B cell (primary cell): ENCODE measurements at regions not wholly inside any gene's neighbourhood (a gene's known extent, or its start where the extent isn't known, plus 50 kb on each side); places are given as distances from the start of the nearest gene placed in this dataset.

Source experiments
- ATAC-seq: fragments of 200-7000 bp; cut with Tn5 transposase; one replicate; pipeline ENCODE4 v1.10.0; 2021; ENCODE audit warnings: low read depth, mild to moderate bottlenecking, moderate number of reproducible peaks, moderate library complexity
- CTCF ChIA-PET: fragments of 350-600 bp; sonication (Branson Sonifier 250); formaldehyde crosslinking; loops from one replicate; lab custom pipeline; 2021; ENCODE audit warnings: antibody characterized with exemption, inconsistent platforms; lab: Charles Lee
- POLR2A ChIA-PET: fragments of 350-600 bp; sonication (Branson Sonifier 250); formaldehyde crosslinking; loops from one replicate; lab custom pipeline; 2021; ENCODE audit warnings: antibody characterized with exemption; lab: Charles Lee
- DNase-seq: peaks from one replicate; pipeline ENCODE4 v3.0.0; 2013
- H2AFZ ChIP-seq: 2 replicates; pipeline ENCODE4 v1.6.1; 2012; ENCODE audit warnings: mild to moderate bottlenecking, low read depth, low read length; ENCODE audit not compliant: insufficient read depth, poor library complexity, severe bottlenecking
- H3K27ac ChIP-seq, 2 donors: 1 replicate in 1 of 2; 2 replicates in 1 of 2; pipeline ENCODE4 v1.5.1; 2012 to 2013; ENCODE audit warnings: low read length in 2 of 2, mild to moderate bottlenecking in 2 of 2, moderate library complexity in 1 of 2
- H3K27me3 ChIP-seq, 4 experiments: fragments of 200-600 bp in 1 of 4; sonication (generic) in 1 of 4; replicated peaks in 1 of 4; 1 replicate in 2 of 4; 2 replicates in 2 of 4; pipeline versions ENCODE4 v1.6.1 to v1.7.0; 2013 to 2016; ENCODE audit warnings: low read length in 3 of 4, mild to moderate bottlenecking in 2 of 4, mixed read lengths in 1 of 4, moderate library complexity in 1 of 4; ENCODE audit not compliant: insufficient read depth in 4 of 4, control insufficient read depth in 3 of 4; ENCODE audit errors: control extremely low read depth in 1 of 4
- H3K36me3 ChIP-seq, 2 experiments: replicated peaks in 1 of 2; 1 replicate in 1 of 2; 2 replicates in 1 of 2; pipeline versions ENCODE4 v1.6.1 to v1.7.1; 2013; ENCODE audit warnings: low read length in 1 of 2; ENCODE audit not compliant: insufficient read depth in 2 of 2, control insufficient read depth in 1 of 2; ENCODE audit errors: control extremely low read depth in 1 of 2, extremely low read depth in 1 of 2
- H3K4me1 ChIP-seq, 2 donors: fragments of 200-600 bp in 1 of 2; sonication (generic) in 1 of 2; 1 replicate in 1 of 2; 2 replicates in 1 of 2; pipeline versions ENCODE4 v1.5.1 to v1.6.1; 2013 to 2017; ENCODE audit warnings: low read length in 2 of 2; ENCODE audit not compliant: control insufficient read depth in 2 of 2, insufficient read depth in 2 of 2
- H3K4me2 ChIP-seq: replicated peaks from 2 replicates; pipeline ENCODE3; 2012; ENCODE audit warnings: mild to moderate bottlenecking, low read depth, low read length; ENCODE audit not compliant: poor library complexity, severe bottlenecking
- H3K4me3 ChIP-seq, 5 experiments: fragments of 200-600 bp in 1 of 5; sonication (generic) in 1 of 5; 1 replicate in 3 of 5; 2 replicates in 2 of 5; pipeline versions ENCODE4 v1.5.1 to v1.7.0; 2011 to 2016; ENCODE audit warnings: low read length in 4 of 5, mild to moderate bottlenecking in 4 of 5, low read depth in 2 of 5, control low read depth in 1 of 5, moderate library complexity in 1 of 5; ENCODE audit not compliant: insufficient read depth in 1 of 5; ENCODE audit errors: control extremely low read depth in 1 of 5, extremely low read depth in 1 of 5
- H3K79me2 ChIP-seq: fragments of 200-600 bp; sonication (generic); one replicate; pipeline ENCODE4 v1.6.0; 2016; ENCODE audit warnings: low read length; ENCODE audit not compliant: control insufficient read depth, insufficient read depth
- H3K9ac ChIP-seq: fragments of 200-600 bp; sonication (generic); 2 replicates; pipeline ENCODE4 v1.6.1; 2017; ENCODE audit warnings: mild to moderate bottlenecking, low read length, moderate library complexity
- H3K9me3 ChIP-seq, 3 donors: one replicate each; pipeline versions ENCODE4 v1.6.1 to v1.7.1; 2013; ENCODE audit warnings: low read length in 2 of 3; ENCODE audit not compliant: control insufficient read depth in 2 of 3, insufficient read depth in 1 of 3; ENCODE audit errors: control extremely low read depth in 1 of 3
- H4K20me1 ChIP-seq: 2 replicates; pipeline ENCODE4 v1.6.0; 2012; ENCODE audit warnings: mild to moderate bottlenecking, low read length; ENCODE audit not compliant: insufficient read depth, control insufficient read depth, poor library complexity, severe bottlenecking
- H3K27ac Mint-ChIP-seq: one replicate; pipeline ENCODE4 v1.8.0; 2021; ENCODE audit warnings: mixed read lengths
- H3K27me3 Mint-ChIP-seq: one replicate; pipeline ENCODE4 v1.8.0; 2021; ENCODE audit warnings: mixed read lengths
- H3K4me1 Mint-ChIP-seq: one replicate; pipeline ENCODE4 v1.8.0; 2021; ENCODE audit warnings: mixed read lengths
- H3K4me3 Mint-ChIP-seq: one replicate; pipeline ENCODE4 v1.8.0; 2021; ENCODE audit warnings: mixed read lengths
- H3K9me3 Mint-ChIP-seq: one replicate; pipeline ENCODE4 v1.8.0; 2022; ENCODE audit warnings: mixed read lengths; ENCODE audit not compliant: insufficient read depth
- EZH2 ChIP-seq: IDR thresholded peaks from 2 replicates; pipeline ENCODE4 v1.6.1; 2012; ENCODE audit warnings: borderline replicate concordance, low read depth, mild to moderate bottlenecking, moderate library complexity, low read length; ENCODE audit not compliant: insufficient read depth, poor library complexity, severe bottlenecking
- WGBS: methylation state at CpG from one replicate; pipeline ENCODE4 v1.1.5; 2013; ENCODE audit warnings: missing lambda C conversion rate; ENCODE audit not compliant: insufficient coverage; 5-methylcytosine and 5-hydroxymethylcytosine counted together
- intact Hi-C: fragments of 100-400 bp; cut with micrococcal nuclease; formaldehyde crosslinking; loops from one replicate; pipeline ENCODE4 v1.10.0; 2022
- TF ChIP-seq, protein P1 (sequence below): fragments of 200-600 bp; IDR thresholded peaks from one replicate; pipeline ENCODE4 v1.8.0; 2022; ENCODE audit warnings: antibody characterized with exemption, mild to moderate bottlenecking

DNA sequence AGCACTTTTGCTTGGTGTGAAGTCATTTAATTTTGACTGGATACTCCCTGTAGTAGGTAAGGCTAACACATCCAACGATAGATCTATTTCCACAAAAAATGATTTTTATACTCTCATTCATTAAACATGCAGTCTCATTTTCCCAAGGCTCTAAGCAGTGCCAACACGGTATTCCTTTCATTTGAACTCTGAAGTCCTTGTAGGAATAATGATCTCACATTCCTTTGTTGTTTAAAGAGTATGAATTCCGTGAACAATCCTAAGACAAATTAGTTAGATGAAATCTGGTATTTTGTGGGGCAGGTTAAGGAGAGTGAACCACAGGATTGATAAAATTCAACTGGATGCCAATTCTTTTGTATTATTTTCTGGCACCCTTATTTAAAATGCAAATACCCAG lies 66.6 kb downstream of the LACC1 start:
- intact Hi-C loops, result no loop called here
- ATAC-seq, result no peak
- no peak overlapping the region for H2AFZ ChIP-seq
- no peak overlapping the region for H3K4me3 ChIP-seq
- H4K20me1 ChIP-seq, result no peaks in the 10 kb centered on the region
- Mint-ChIP-seq H3K9me3 (peaks cover 6% of the 10 kb centered on the region), H3K4me3 (no peak overlapping the region), H3K27ac (no peak overlapping the region), H3K4me1 (no peaks in the 10 kb centered on the region), H3K27me3 (peaks cover 40% of the 10 kb centered on the region)
- H3K27ac ChIP-seq, result no peak overlapping the region
- H3K79me2 ChIP-seq, result no peaks in the 10 kb centered on the region
- CTCF ChIA-PET, result no interaction called here
- peaks cover 0 to 5% (median 2%) of the 10 kb centered on the region in 4 experiments for H3K27me3 ChIP-seq
- no peak for TF ChIP-seq EZH2
- TF ChIP-seq, protein P1, sequence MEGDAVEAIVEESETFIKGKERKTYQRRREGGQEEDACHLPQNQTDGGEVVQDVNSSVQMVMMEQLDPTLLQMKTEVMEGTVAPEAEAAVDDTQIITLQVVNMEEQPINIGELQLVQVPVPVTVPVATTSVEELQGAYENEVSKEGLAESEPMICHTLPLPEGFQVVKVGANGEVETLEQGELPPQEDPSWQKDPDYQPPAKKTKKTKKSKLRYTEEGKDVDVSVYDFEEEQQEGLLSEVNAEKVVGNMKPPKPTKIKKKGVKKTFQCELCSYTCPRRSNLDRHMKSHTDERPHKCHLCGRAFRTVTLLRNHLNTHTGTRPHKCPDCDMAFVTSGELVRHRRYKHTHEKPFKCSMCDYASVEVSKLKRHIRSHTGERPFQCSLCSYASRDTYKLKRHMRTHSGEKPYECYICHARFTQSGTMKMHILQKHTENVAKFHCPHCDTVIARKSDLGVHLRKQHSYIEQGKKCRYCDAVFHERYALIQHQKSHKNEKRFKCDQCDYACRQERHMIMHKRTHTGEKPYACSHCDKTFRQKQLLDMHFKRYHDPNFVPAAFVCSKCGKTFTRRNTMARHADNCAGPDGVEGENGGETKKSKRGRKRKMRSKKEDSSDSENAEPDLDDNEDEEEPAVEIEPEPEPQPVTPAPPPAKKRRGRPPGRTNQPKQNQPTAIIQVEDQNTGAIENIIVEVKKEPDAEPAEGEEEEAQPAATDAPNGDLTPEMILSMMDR, result no peak
- no peaks in the 10 kb centered on the region for H3K36me3 ChIP-seq
- H3K9ac ChIP-seq, result no peak overlapping the region
- POLR2A ChIA-PET, result no interaction called here
- no peaks in the 10 kb centered on the region for H3K4me1 ChIP-seq
- DNase-seq, result no peak
- H3K4me2 ChIP-seq, result no peak overlapping the region
- WGBS, result no CpG with 5 or more reads among the region's 3 CpGs
- peaks cover 0 to 4% (median 3%) of the 10 kb centered on the region in 3 donors for H3K9me3 ChIP-seq

DNA sequence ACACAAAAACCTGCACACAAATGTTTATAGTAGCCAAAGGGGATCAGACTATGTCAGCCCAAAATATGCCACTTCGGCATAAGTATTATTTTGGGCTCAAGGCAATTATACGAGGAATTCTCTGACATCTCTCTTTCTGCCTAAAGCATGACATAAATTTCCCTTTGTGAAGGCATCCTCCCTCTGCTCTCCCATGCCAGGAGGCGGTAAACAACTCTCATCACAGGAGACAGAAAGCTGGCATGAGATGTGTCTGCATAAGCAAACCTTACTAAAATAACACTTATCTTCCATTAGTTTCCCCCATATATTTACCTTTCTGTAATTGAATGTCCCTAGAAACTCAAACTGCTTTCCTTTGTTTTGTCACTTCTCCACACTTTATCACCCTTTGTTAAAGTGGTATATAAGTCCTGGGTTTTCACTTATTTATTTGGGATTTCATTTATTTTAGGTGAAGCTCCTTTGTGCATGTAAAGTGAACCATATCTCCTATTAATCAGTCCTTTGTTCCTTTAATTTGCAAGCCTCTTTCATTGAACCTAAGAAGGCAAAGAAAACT lies 68.3 kb downstream of the LACC1 start:
- ATAC-seq (no peak), DNase-seq (no peak)
- no peaks in the 10 kb centered on the region for H3K36me3 ChIP-seq
- ChIA-PET CTCF (no interaction called here), POLR2A (no interaction called here)
- intact Hi-C loops, result no loop called here
- H3K9ac ChIP-seq, result no peak overlapping the region
- H3K4me2 ChIP-seq, result no peak overlapping the region
- no peaks in the 10 kb centered on the region for H3K79me2 ChIP-seq
- no peak overlapping the region for H3K27ac ChIP-seq
- H4K20me1 ChIP-seq, result no peaks in the 10 kb centered on the region
- H3K9me3 Mint-ChIP-seq, result peaks cover 6% of the 10 kb centered on the region
- no peak overlapping the region for H3K4me3 Mint-ChIP-seq
- H3K27me3 ChIP-seq, result no peaks in the 10 kb centered on the region
- TF ChIP-seq EZH2, result no peak
- TF ChIP-seq, protein P1, result no peak
- H2AFZ ChIP-seq, result no peak overlapping the region
- no peak overlapping the region for H3K4me3 ChIP-seq
- peaks cover 27% of the 10 kb centered on the region for H3K27me3 Mint-ChIP-seq
- no peaks in the 10 kb centered on the region for H3K4me1 ChIP-seq
- H3K9me3 ChIP-seq, result peaks cover 0 to 4% (median 3%) of the 10 kb centered on the region in 3 donors
- H3K4me1 Mint-ChIP-seq, result no peaks in the 10 kb centered on the region
- WGBS, result 96% methylated on average over 3 of the region's 3 CpGs
- H3K27ac Mint-ChIP-seq, result no peak overlapping the region
